ENCODE measurements at regions not wholly inside any gene's neighbourhood (a gene's known extent, or its start where the extent isn't known, plus 50 kb on each side); places are given as distances from the start of the nearest gene placed in this dataset.

DNA sequence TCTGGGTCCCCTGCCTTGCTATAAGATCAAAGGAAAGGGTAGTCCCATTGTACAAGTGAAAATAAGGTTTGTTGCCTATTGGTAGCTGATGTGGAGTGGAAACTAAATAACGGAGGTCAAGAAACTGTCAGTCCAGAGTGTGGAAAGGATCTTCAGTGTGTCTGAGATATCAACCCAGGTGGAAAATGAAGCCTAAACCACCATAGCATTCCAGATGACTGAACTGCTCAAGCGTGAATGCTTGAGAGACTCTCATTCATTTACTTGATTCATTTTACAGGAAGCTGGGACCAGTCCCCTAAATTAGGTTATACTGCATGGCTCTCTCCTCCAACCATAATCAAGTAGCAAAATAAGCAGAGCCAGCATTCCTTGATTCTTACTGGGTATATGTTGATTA is 116.0 kb upstream of the SLC28A3 start:
- DNase-seq = no peak

- DNase-seq = no peak
Observed at GRCh38 chr9:84460695-84461094, 120.1 kb upstream of the SLC28A3 start.

DNA sequence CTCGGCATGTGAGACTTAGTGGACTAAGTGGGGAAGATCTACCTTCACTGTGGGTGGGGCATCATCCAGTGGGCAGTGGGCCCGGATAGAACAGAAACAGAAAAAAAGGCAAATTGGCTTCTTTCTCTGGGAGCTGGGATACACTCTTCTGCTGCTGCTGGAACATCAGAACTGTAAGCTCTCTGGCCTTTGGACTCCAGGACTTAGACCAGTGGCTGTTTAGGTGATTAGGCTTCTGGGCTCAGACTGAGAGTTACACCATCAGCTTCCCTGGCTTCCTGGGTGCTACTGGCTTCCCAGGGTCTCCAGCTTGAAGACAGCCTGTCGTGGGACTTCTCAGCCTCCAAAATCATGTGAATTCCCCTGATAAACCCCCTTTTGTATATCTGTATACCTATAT is 122.7 kb upstream of the SLC28A3 start:
- no peak for DNase-seq

DNA sequence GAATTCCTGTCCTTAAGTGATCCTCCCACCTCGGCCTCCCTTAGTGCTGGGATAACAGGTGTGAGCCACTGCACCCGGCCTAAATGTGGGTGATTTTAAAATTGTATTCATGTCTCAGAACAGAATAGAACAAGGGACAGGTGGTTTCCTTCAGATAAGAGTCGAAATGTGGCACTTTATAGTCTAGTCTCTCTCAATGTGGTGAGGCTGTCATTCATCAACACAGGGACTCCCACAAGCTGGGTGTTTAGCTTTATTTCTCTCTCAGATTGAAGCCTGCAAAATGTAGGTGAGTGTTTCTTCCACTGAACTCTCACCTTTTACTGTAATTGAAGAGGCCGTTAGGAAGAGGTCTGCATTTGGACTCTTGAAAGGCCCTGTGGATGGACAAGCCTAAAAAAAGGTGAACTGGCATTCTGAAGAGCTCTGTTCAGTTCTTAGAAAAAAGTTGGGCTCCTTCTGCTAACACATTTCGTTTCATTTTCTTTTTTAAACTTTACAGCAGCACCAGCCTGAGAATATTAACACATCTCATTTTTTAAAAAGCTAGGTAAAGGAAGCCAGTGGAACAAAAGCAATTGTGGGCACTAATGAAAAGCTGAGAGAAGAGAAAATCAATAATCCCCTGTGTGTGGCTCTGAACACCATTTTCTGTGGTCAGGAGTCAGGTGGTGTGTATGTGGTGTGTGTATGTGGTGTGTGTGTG is 126.2 kb upstream of the SLC28A3 start:
- no peak for DNase-seq

GRCh38 chr9:84471816-84472215 is 131.3 kb upstream of the SLC28A3 start:
- DNase-seq = no peak

DNA sequence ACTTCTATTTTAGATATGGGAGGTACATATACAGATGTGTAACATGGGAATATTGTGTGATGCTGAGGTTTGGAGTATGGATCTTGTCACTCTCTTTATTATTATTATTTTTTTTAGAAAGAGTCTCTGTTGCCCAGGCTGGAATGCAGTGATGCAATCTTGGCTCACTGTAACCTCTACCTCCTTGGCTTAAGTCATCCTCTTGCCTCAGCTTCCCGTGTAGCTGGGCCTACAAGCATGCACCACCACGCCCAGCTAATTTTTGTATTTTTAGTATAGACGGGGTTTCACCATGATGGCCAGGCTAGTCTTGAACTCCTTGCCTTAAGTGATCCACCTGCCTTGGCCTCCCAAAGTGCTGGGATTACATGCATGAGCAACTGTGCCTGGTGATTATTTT is 138.4 kb upstream of the SLC28A3 start:
- DNase-seq = no peak

DNA sequence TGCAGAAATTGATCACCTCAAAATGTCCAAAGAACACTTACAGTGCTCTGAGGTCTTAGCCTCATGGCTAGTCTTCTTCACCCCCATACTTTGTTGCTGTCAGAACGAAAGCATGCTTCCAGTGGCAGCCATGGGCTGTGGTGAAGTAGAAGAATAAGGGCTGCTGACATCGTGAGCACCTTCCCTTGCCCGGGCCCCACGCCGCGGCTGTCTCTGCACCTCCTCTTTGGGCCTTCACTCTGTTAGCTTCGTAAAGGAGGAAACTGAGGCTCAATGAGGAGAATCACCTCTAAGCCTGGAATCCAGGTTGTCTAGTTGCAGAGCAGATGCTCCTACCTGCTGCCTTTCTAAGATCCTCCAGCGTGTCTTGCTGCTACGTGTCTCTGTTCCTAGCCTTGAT is 139.5 kb upstream of the SLC28A3 start:
- no peak for DNase-seq

GRCh38 chr9:84481231-84481630 is 140.7 kb upstream of the SLC28A3 start:
- DNase-seq = no peak

- DNase-seq = no peak
Observed at GRCh38 chr9:84481636-84482218, 141.2 kb upstream of the SLC28A3 start.

DNA sequence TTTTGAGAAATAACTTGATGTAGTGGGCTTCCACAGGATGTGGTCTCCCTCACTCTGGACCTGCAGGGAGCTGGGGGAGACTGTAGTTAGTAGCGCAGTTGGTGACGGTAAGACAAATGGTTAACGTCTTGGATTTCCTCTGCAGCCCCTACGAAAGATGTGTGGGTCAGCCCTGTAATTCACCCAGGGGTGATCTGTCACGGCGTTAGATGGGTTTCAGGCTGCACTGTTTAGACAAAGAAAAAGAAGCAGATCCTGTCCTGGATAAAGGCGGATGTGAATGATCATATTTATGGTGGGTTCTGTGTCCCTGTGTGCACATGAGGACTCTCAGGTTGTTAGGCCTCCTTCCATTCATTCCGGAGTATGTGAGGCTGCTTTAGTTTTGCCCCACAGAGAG is 142.0 kb upstream of the SLC28A3 start:
- no peak for DNase-seq

GRCh38 chr9:84484172-84484571 is 143.6 kb upstream of the SLC28A3 start:
- DNase-seq = no peak

- no peak for DNase-seq
Observed at GRCh38 chr9:84485539-84485938, 145.0 kb upstream of the SLC28A3 start.

GRCh38 chr9:84486663-84487062 is 146.1 kb upstream of the SLC28A3 start:
- no peak for DNase-seq

- no peak for DNase-seq
Observed at GRCh38 chr9:84490206-84490841, 149.8 kb upstream of the SLC28A3 start.

GRCh38 chr9:84490842-84491325 is 150.3 kb upstream of the SLC28A3 start:
- no peak for DNase-seq

- no peak for DNase-seq
Observed at GRCh38 chr9:84492366-84493159, 152.0 kb upstream of the SLC28A3 start.

GRCh38 chr9:84493284-84493947 is 152.9 kb upstream of the SLC28A3 start:
- no peak for DNase-seq

GRCh38 chr9:84499969-84500582 is 159.5 kb upstream of the SLC28A3 start:
- no peak for DNase-seq

DNA sequence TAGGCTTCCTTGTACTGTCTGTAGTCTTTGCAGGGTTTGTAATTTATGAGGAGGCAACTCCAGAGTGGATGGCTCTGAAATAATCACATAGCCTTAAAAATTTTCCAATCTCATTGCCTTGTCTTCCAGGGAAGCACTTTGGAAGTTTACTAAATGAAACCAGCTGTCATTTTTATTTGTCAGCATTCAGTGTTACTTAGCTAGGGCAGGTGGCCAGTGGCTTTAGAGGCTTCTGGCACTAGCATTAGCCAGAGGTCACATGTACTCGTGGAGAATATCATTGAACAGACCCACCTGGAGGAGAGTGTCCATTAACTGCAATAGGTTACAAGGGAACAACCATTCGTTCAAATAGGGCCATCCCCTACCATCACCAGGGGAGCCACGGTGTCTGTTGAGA is 160.3 kb upstream of the SLC28A3 start:
- no peak for DNase-seq

DNA sequence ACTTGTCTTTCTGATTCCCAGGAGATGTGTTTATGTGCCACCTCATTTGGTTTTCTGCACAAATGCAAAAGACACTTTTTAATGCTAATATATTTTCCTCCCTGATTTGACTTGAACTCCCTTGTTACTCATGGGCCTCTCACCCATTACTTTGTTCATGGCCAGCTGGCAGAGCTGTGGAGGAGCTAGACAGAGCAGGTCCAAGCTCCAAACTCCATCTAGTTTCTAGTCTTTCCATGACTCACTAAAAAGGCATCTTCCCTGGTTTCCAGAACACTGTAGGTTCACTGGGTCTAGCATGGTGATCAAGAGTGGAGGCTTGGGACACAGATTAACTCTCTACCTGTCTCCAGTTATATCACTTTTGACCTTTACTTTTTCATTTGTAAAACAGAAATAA is 161.0 kb upstream of the SLC28A3 start:
- DNase-seq = no peak

GRCh38 chr9:84502066-84502465 is 161.5 kb upstream of the SLC28A3 start:
- no peak for DNase-seq

- DNase-seq = no peak
Observed at GRCh38 chr9:84504360-84504759, 163.8 kb upstream of the SLC28A3 start.

GRCh38 chr9:84511651-84512050 is 157.9 kb upstream of the NTRK2 start:
- DNase-seq = no peak

All from AML-193 (cell line).